Loucy (cell line): ENCODE measurements at regions not wholly inside any gene's neighbourhood (a gene's known extent, or its start where the extent isn't known, plus 50 kb on each side); places are given as distances from the start of the nearest gene placed in this dataset.

Source experiments
- H2AFZ ChIP-seq: fragments of 200-600 bp; sonication (generic); 2 replicates; pipeline ENCODE4 v1.6.0; 2016; ENCODE audit warnings: antibody characterized with exemption, mild to moderate bottlenecking, low read length, moderate library complexity
- H3F3A ChIP-seq: fragments of 200-600 bp; 2 replicates; pipeline ENCODE4 v1.6.0; 2016; ENCODE audit warnings: antibody characterized with exemption, low read depth, mild to moderate bottlenecking
- H3K27me3 ChIP-seq: fragments of 200-600 bp; sonication (generic); 2 replicates; pipeline ENCODE4 v1.6.1; 2014; ENCODE audit warnings: low read length, mild to moderate bottlenecking; ENCODE audit not compliant: insufficient read depth, poor library complexity, severe bottlenecking
- H3K36me3 ChIP-seq: fragments of 200-600 bp; sonication (generic); 2 replicates; pipeline ENCODE4 v1.6.1; 2016; ENCODE audit warnings: low read length; ENCODE audit not compliant: insufficient read depth
- H3K4me1 ChIP-seq: fragments of 200-600 bp; sonication (generic); 2 replicates; pipeline ENCODE4 v1.5.1; 2014; ENCODE audit warnings: low read length, mild to moderate bottlenecking; ENCODE audit not compliant: insufficient read depth, poor library complexity, severe bottlenecking
- H3K4me2 ChIP-seq: fragments of 200-600 bp; sonication (generic); 2 replicates; pipeline ENCODE4 v1.6.0; 2014; ENCODE audit warnings: antibody characterized with exemption, low read length, low read depth, mild to moderate bottlenecking; ENCODE audit not compliant: poor library complexity, severe bottlenecking
- H3K4me3 ChIP-seq: fragments of 200-600 bp; sonication (generic); 2 replicates; pipeline ENCODE4 v1.5.1; 2014; ENCODE audit warnings: low read length, mild to moderate bottlenecking, mixed read lengths; ENCODE audit not compliant: poor library complexity, severe bottlenecking
- H3K79me2 ChIP-seq: fragments of 200-600 bp; sonication (generic); 2 replicates; pipeline ENCODE4 v1.6.1; 2014; ENCODE audit warnings: low read length; ENCODE audit not compliant: insufficient read depth
- H3K9ac ChIP-seq: fragments of 200-600 bp; sonication (generic); 2 replicates; pipeline ENCODE4 v1.6.0; 2014; ENCODE audit warnings: mild to moderate bottlenecking, low read depth, low read length, moderate library complexity; ENCODE audit not compliant: poor library complexity, severe bottlenecking
- H3K9me2 ChIP-seq: fragments of 200-600 bp; sonication (generic); replicated peaks from 2 replicates; pipeline ENCODE4 v1.6.1; 2016; ENCODE audit warnings: low read depth, low read length, mixed read lengths
- H3K9me3 ChIP-seq: fragments of 200-600 bp; sonication (generic); 2 replicates; pipeline ENCODE4 v1.6.1; 2014; ENCODE audit warnings: mild to moderate bottlenecking, antibody characterized with exemption, low read length, low read depth; ENCODE audit not compliant: insufficient read depth
- H4K20me1 ChIP-seq: fragments of 200-600 bp; sonication (generic); 2 replicates; pipeline ENCODE4 v1.6.0; 2014; ENCODE audit warnings: antibody characterized with exemption, low read length, mild to moderate bottlenecking; ENCODE audit not compliant: insufficient read depth, poor library complexity, severe bottlenecking
- EZH2phosphoT487 ChIP-seq: fragments of 200-600 bp; IDR thresholded peaks from 2 replicates; pipeline ENCODE4 v1.6.1; 2018; ENCODE audit warnings: antibody characterized with exemption, mild to moderate bottlenecking, moderate library complexity, borderline replicate concordance
- TF ChIP-seq, protein P1 (sequence below): fragments of 200-600 bp; sonication (generic); conservative IDR thresholded peaks from 2 replicates; pipeline ENCODE4 v1.5.1; 2014; ENCODE audit warnings: mild to moderate bottlenecking, antibody characterized with exemption, low read length

DNA sequence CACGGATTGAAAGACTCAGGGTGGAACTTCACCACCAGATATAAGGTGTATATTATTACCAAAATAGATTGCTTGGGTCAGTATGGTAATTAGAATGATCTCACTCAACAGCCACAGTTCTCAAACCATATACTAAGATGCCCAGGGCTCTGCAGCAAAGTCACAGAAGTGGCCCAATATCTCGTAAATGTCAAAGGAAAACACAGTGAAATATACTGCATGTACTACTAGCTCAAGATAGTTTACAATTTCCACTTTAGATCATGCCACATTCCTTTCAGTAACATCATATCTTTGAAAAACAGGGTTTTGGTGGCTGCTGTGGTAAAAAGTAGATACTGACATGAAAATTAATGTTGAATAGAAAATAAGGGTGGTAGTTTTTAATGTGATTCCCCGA, 180.3 kb upstream of the ATP1B1 start:
- Histone ChIP-seq H3K4me1 (no peaks in the 10 kb centered on the region), H3K27me3 (no peaks in the 10 kb centered on the region), H3K4me3 (no peak overlapping the region), H3K36me3 (no peaks in the 10 kb centered on the region), H2AFZ (no peak overlapping the region), H3K9me2 (no peaks in the 10 kb centered on the region), H3K9ac (no peak overlapping the region), H4K20me1 (no peaks in the 10 kb centered on the region), H3F3A (no peaks in the 10 kb centered on the region), H3K79me2 (no peaks in the 10 kb centered on the region), H3K4me2 (no peak overlapping the region), H3K9me3 (no peaks in the 10 kb centered on the region)
- TF ChIP-seq, protein P1, sequence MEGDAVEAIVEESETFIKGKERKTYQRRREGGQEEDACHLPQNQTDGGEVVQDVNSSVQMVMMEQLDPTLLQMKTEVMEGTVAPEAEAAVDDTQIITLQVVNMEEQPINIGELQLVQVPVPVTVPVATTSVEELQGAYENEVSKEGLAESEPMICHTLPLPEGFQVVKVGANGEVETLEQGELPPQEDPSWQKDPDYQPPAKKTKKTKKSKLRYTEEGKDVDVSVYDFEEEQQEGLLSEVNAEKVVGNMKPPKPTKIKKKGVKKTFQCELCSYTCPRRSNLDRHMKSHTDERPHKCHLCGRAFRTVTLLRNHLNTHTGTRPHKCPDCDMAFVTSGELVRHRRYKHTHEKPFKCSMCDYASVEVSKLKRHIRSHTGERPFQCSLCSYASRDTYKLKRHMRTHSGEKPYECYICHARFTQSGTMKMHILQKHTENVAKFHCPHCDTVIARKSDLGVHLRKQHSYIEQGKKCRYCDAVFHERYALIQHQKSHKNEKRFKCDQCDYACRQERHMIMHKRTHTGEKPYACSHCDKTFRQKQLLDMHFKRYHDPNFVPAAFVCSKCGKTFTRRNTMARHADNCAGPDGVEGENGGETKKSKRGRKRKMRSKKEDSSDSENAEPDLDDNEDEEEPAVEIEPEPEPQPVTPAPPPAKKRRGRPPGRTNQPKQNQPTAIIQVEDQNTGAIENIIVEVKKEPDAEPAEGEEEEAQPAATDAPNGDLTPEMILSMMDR, result no peak
- no peak for TF ChIP-seq EZH2phosphoT487

- no peak for TF ChIP-seq EZH2phosphoT487
- TF ChIP-seq, protein P1, result no peak
- H3K9me2 ChIP-seq, result no peaks in the 10 kb centered on the region
Measured at GRCh38 chr1:168932539-168932938, 174.0 kb upstream of the ATP1B1 start.

DNA sequence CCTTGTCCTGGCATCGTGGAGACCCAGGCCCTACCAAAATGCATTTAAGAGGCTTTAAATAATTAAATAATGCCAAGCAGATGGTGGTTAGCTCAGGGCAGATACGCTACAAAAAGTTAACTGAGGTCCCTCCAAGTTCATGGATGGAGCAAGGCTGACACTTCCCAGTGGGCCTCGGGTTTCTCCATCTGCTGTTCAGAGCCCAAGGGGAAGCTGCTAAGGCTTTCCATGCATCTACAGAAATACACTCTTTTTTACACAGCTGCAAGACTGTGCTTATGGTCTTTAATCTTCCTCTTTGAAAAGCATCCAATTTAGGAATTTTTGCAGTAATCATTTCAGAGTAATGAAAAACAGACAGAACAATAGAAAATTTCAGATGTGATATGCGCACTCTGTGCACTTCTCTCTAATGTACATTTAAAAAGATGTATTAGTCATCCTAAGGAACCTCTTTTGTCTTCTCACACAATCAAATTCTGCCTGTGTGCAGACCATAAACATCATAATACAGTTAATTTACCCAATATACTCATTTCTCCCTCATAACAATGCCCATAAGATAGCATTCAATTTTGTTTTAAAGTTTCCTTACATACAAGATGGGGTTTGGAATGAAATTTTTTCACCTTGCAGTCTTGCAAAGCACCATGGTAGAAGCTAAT, 173.2 kb upstream of the ATP1B1 start:
- H3K4me3 ChIP-seq, result no peak overlapping the region
- no peaks in the 10 kb centered on the region for H3K36me3 ChIP-seq
- H3K4me1 ChIP-seq, result no peaks in the 10 kb centered on the region
- H3K27me3 ChIP-seq, result no peaks in the 10 kb centered on the region
- H3K9me2 ChIP-seq, result no peaks in the 10 kb centered on the region
- no peaks in the 10 kb centered on the region for H3K9me3 ChIP-seq
- TF ChIP-seq, protein P1, result no peak
- no peak for TF ChIP-seq EZH2phosphoT487
- no peaks in the 10 kb centered on the region for H3K79me2 ChIP-seq
- no peak overlapping the region for H3K9ac ChIP-seq
- H3K4me2 ChIP-seq, result no peak overlapping the region
- H2AFZ ChIP-seq, result no peak overlapping the region
- H4K20me1 ChIP-seq, result no peaks in the 10 kb centered on the region
- H3F3A ChIP-seq, result no peaks in the 10 kb centered on the region

More at GRCh38 chr1:168932539-168932938, 174.0 kb upstream of the ATP1B1 start:
- no peaks in the 10 kb centered on the region for H3K9me3 ChIP-seq
- H3K4me1 ChIP-seq, result no peaks in the 10 kb centered on the region
- no peaks in the 10 kb centered on the region for H3K27me3 ChIP-seq
- H3K79me2 ChIP-seq, result no peaks in the 10 kb centered on the region
- H4K20me1 ChIP-seq, result no peaks in the 10 kb centered on the region
- H2AFZ ChIP-seq, result no peak overlapping the region
- H3K36me3 ChIP-seq, result no peaks in the 10 kb centered on the region
- no peaks in the 10 kb centered on the region for H3F3A ChIP-seq
- H3K4me3 ChIP-seq, result no peak overlapping the region
- H3K4me2 ChIP-seq, result no peak overlapping the region
- no peak overlapping the region for H3K9ac ChIP-seq
